GM18858 (cell line): ENCODE measurements at regions not wholly inside any gene's neighbourhood (a gene's known extent, or its start where the extent isn't known, plus 50 kb on each side); places are given as distances from the start of the nearest gene placed in this dataset.

ENCODE experiments used
- ATAC-seq: cut with Tn5 transposase; IDR thresholded peaks from one replicate; pipeline ENCODE4 v1.9.1; 2021; ENCODE audit not compliant: unreplicated experiment

DNA sequence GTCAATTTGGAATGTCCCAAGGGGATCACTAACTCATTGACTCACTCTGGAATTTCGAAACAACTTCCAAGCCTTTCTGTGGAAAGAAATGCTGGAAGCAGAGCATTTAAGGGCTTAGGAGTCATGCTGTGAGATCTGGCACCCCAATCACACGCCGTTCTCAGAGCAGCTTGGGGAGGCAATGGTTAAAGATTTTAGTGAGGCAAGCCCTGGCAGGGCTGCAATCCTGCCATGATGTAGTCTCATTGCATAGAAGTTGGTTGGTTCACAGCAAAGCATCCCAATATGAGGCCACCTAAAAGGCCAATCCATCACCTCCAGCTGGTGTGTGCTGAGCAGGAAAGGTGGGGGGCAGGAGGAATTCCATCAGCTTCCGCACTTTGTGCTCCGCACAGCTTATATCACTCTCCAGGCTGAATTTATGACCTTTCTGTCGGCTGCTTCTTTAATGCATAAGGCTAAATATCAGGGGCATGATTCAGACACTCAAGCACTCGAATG, 1043.9 kb upstream of the POU3F3 start:
- ATAC-seq: no peak

DNA sequence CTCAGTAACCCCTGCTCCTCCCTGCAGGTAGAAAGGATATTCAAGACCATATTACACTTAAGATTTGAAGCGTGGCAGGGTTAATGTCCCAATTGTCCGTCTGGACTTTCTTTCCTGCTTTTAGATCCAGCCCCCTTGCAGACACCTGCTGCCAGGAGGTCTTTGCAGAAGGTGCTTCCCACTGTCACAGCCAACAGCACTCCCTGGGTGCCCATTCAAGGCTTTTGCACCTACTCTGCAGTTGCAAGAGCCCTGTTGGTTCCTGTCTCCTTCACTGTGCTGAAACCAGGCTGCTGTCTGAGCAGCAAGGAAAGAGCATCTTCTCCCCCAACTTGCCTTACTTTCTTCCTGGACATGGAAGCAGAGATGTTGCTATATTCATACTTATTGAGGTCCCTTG, 1043.0 kb upstream of the POU3F3 start:
- no peak for ATAC-seq

DNA sequence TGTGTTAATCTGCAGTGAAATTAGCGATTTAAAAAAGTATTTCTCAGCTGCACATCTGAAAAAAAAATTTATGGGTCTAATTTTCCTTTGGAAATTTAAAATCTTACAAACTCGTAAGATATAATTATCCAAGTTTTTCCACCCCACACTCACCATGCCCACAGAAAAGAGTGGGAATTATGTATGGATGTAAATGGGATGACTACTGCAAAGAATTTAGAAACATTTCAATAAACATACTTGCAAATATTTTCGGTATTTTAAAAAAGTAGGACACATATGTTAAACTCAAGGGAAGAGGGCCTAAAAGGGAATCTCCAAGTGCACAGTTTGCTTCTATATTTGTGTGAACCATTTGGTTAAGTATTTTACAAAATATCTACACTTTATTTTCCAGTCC, 1039.9 kb upstream of the POU3F3 start:
- ATAC-seq: no peak

DNA sequence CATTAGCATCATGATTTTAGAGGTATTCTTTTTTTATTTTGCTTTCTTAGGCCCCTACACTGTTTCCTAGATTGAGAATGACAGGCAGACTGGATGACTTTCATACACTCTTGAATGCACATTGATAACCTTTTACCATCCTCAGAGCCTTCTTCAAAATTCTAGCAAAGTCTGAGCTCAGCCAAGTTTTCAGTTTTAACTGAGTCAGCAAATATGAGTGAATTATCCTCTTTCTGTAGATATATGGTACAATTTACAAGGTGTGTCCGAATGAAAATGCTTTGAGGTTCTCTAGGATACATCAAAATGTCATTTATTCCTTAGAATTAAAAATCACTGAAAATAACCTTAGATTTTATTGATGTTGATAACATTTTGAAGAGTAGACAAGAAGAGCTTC, 1038.2 kb upstream of the POU3F3 start:
- no peak for ATAC-seq

DNA sequence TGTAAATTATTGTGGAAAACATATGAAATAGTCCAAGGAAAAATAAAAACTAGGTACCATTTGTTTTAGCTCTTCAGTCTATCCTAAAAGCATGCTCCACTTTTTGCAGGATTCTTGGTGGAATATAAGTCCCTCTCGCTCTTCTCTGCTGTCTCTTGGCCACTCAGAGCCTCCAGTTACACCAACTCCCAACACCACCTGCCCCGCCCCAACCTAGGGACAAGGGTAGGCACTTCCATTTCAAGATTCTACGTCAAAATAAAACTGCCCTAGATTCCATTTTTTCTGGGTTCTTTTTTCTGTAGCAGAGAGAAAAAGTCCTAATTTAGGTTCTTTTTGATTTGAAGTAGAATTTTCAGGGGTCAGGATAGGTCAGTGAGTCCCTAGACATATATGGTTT, 1036.2 kb upstream of the POU3F3 start:
- ATAC-seq: no peak

DNA sequence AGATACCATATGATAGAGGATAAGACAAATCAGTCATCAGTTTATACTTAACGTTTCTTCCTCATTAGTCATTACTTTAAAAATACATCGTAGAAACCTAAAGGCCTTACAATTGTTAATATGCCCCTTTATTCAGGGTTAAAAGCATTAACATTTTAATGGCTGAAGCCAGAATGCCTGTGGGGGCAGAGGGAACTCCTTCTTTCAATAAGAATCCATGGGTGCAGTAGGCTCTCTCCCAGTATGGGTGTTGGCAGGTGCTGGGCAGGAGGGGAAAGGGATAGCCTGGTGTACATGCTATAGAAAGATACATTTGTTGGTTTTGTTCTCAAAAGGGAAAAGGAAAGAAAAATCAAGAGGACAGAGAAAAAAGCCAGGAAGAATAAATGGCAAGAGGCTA, 1035.7 kb upstream of the POU3F3 start:
- no peak for ATAC-seq

DNA sequence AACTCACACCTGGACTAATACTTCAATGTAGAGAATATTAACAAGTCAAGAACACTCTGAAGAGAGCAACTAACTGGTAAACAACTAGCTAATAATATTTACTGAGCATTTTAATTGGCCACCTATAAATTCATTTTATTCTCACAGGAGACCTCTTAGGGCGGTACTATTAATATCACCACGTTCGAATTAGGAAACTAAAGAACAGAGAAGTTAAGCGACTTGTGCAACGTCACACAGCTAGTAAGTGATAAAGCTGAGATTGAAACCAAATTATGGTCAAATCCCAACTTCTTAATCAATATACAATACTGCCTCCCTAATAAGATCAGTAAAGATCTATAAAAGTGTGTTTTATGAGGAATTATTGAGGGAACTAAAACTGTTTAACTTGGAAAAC, 1034.3 kb upstream of the POU3F3 start:
- ATAC-seq: no peak

DNA sequence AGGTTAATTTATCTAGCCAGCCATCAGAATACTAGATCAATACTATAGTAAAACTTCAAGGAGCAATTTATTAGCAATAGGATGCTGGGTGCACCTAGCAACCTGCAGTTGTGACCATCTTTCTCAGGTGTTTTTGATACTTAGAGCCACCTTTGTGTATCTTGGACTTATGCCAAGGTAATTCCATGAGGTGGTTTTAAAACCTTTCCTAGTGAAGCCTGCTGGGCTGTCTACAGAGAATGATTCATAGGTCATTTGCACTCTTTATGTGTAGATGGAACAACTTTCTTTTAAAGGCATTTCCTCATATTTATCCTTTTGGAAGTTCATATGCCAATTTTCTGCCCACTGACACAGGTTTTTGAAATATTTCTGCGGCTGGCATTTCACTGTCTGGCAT, 1030.1 kb upstream of the POU3F3 start:
- ATAC-seq: no peak

DNA sequence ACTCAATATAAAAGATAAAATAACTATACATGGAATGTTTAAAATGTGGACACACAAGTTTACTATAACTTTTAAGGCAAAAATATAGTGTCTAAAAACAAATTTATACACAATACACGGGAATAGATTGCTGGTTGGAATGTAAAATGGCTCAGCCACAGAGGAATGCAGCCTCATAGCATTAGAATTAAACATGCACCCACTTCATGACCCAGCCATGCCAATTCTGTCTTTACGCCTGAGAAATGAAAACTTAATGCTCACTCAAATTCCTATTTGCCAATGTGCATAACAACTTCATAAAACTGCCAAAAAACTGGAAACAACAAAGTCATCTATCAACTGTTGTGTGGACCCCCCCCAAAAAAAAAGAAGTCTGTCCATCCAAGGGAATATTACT, 1006.6 kb upstream of the POU3F3 start:
- ATAC-seq: no peak

DNA sequence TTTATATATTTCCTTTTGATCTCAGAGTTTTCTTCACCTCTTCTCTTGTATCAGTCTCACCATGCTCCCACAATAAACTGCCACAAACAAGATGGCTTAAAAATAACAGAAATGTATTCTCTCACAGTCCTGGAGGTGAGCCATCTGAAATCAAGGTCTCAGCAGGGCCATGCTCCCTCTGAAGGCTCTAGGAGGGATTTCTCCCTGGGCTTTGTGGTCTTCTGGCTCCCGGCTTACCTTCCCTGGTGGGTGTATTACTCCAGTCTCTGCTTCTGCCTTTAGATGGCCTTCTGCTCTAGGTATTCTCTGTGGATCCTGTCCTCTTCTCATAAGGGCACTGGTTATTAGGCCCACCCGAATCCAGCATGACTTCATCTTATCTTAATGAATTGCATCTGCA, 994.7 kb upstream of the POU3F3 start:
- no peak for ATAC-seq

DNA sequence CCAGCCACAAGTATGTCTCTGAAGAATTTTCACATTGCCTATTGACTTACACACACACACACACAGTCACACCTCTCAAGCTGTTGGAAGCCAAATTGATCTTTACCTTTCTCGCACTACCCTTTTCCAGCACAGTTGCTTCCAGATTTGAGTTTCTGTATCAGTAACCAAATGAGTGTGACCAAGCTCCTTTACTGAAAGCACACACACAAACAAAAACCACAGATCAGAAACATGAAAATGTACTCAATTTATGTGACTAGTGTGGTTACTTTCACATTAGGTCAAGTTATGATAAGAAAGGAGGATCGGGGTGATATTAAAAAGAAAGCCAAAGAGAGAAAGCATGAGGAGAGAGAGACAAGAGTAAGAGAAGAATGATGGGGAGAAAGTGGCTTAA, 993.9 kb upstream of the POU3F3 start:
- peak; percentile 86 for ATAC-seq

DNA sequence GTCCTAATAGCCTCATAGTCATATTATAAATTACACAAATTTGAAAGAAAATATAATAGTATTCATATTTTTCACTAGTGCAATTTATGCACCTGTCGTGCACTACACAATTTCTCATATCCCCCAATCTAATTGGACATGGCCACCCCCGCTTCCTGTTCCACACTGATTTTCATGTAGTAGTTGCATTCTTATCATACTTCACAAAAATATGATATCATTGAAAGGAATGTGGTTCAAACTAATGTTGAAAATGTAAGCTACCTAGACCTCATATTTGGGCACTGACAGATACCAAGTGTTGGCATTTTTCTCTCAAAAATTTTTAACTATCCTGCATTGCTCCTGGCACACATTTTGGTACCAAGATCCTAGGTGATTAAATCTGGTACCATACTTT, 985.5 kb upstream of the POU3F3 start:
- ATAC-seq: no peak

DNA sequence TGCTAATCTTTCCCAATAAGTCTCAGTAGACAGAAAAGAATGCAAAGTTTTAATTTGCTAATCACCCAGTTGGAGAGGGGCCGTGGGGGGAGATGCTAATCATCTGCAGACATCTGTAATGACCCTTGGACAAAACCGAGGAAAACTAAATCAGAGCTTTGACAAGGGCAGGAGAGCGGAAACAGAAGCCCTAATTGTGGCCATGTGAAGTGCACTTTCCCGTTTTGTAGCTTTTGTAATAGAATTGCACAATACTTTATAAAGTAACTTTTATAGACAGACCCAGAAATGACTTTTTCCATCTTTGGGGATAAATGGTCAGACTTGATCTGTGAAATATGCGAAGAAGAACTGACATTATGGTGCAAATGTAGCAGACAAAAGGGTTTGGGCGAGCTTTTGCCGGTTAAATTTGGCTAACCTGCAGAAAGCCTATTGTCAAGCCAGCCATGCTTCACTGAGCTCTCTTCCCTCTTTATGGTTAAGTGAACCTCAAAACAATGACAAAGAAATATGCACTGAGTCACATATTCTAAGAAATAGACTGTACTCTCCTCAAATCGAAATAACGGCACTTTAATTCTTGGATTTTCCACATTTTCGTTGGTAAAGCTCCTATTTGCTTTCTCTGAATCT, 980.1 kb upstream of the POU3F3 start:
- no peak for ATAC-seq

DNA sequence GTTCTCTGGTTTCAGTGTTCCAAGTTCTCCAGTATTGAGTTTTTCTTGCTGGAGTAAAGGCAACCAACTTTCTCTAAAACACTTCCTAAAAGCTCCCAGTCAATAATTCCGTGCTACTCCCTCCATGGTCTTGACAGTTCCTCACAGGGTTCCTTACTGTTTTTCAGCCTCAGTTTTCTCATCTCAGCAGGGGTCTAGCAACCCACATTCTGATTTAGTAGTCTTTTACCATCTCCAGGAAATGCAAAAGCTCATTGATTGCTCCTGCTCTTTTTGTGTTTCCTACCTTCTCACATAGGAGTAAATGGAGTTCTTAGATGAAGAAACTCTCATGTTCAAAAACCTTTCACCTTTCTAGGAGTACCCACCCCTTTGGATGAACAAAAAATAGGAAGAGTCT, 978.8 kb upstream of the POU3F3 start:
- no peak for ATAC-seq

DNA sequence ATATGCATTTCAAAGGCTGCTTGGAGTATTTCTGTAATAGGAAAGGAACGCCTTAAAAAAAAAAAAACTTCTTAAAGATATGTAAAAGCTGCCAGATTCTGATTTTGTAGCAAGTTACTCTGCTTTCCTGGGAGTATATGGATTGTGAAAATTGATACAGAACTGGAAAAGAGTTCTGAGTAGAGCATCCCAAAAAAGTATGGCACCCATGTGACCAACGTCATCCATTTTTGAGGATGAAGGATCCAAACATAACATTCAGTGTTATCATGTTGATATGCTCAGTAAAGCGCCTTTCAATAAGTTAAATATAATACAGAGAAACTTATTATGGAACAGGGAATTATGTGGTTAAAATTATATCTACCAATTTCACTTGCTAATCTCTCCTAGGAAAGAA, 978.4 kb upstream of the POU3F3 start:
- ATAC-seq: no peak

DNA sequence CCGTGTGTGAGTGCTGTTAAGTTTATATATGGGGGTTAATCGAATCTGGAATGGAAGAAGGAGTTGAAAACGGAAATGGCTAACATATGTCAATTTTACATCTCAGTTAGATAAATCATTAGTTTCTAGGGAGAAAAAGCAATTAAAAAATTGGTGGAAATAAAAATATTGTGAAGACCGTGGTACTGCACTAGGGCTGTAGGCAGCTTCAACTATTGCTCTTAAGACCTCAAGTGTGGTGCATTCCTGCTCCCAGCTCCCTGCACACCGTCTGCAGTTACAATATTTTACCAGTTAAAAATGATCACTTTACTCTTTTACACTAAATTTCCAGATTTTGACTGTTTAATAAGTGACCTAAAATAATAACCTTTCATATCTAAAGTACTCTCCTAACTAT, 977.3 kb upstream of the POU3F3 start:
- no peak for ATAC-seq

DNA sequence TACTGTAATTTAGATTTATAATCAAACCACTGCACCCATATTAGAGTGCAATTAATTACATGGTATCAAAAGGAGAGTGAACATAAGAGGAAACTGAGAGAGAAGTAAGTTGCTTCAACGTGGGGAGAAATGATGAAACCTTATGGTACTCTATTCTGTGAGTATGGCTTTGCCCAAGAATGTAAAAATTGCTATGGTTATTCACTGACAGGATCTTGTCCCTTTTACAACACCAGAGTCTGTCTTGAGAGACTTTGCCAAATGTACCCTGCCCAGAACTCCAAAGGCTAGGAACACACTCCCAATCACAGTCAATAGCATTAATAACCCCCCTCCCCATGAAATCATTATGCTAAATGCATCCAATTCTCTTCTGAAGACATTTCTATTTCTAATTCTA, 974.8 kb upstream of the POU3F3 start:
- no peak for ATAC-seq

DNA sequence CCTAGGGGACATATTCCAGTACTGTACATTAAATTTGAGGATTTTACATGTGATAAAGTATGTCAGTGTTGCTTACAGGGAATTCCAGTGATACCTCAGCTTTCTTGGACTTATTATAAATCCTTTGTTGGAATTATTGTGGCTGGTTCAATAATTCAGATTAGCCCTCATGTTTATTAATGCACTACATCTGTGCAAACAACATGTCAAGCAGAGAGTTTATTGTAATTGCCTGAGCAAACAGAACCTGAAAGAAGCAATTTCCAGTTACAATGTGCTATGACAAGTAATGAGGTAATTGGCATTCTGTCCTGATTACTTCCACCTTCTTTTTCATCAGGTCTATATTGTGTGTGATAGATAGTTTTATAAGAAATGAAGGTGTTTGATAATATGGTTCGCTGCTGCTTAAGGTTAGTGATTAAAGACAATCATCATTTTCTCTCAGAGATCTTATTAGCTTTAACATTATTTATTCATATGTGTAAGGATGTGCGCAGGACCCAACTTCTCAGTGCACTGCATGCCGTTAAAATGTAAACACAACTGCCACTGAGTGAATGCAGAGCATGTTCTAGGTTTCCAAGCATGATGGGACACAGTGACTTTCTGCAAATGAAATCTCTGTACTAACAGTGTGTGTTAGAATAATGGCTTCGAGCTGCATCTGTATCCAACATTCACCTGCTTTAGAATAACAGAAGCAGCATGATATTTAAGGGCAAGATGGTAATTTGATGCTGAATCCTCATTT, 973.7 kb upstream of the POU3F3 start:
- no peak for ATAC-seq

DNA sequence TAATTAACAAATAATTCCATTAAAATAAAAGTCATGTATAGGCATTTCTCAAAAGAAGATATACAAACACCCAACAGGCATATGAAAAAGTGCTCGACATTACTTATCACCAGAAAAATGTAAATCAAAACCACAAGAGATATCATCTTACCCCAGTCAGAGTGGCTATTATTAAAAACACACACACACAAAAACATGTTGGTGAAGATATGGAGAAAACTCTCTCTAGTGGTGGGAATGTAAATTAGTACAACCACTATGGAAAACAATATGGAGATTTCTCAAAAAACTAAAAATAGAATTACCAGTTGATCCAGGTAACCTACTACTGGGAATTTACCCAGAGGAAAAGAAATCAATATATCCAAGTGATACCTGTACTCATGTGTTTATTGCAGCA, 966.3 kb upstream of the POU3F3 start:
- no peak for ATAC-seq

DNA sequence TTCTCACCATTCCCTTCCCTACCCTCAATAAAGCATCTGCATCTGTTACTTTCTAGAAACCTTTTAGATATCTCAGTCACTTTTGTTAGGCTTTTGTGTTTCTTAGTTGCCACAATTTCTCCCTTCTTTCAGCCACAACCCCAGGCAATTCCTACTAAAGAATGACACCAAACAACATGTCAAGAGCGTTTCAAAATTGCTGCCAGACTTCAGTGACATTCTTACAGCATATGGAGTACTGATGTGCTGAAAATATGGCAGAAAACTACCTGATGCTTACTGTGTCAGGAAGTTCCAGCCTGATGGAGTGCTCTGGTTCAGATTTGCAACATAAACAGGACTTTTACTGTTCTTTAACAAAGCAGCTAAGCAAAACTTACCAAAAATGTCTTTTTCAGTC, 957.7 kb upstream of the POU3F3 start:
- ATAC-seq: no peak

DNA sequence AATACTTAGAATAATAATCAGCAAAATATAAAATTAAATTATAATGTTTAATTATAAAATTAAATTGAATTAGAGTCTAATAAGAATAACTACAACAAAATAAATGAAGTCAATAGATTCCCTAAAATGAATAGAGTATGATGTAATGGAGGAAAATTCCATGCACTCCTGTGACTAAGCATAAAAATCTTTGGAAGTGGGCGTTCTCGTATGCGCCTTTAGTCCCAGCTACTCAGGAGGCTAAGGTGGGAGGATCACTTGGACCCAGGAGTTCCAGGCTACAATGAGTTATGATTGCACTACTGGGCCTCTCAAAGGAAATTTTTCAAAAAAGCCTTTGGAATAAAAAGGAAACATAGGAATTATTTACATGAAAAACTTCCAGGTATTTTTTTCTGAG, 955.4 kb upstream of the POU3F3 start:
- ATAC-seq: no peak

DNA sequence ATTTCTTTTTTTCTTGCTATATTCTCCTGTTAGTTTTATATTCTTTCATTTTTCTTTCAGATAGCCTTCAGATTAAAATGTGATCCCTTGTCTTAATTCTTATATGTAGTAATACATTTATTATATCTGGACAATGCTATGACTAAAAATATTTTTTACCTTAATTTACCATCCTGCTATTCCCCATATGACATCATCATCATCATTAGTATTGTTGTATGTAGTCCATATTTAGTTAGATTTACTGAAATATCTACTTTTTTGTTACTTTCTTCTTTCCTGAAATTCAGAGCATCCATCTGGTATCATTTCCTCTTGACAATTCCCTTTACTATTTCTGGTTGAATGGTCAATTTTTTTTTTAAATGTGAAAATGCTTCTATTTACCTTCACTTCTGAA, 951.6 kb upstream of the POU3F3 start:
- ATAC-seq: no peak

DNA sequence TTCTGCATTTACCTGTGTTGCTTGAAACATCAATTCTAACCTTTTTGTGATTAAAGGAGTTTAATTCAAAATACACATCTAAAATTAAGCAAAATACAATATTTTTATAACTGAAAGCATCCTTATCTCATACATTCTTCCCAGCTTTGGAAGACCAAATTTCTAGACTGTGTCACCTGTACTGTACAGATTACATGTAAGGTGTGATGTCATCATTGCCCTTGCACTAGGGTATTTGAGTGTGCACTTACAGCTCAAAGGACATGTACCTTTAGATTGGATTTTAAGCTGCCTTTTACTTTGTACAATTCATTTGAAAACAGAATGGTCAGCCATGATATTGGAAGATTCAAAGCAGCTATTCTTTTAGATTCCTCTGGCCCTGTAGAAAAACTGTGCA, 932.8 kb upstream of the POU3F3 start:
- ATAC-seq: no peak
